NT2/D1 (cell line): ENCODE measurements at regions not wholly inside any gene's neighbourhood (a gene's known extent, or its start where the extent isn't known, plus 50 kb on each side); places are given as distances from the start of the nearest gene placed in this dataset.

Experiments used
- DNase-seq: peaks from one replicate; pipeline ENCODE4 v3.0.0-alpha.2; 2011; ENCODE audit warnings: low read depth, low spot score
- H3K27me3 ChIP-seq: 2 replicates; pipeline ENCODE4 v1.6.0; 2011; ENCODE audit warnings: mild to moderate bottlenecking; ENCODE audit not compliant: insufficient read length, insufficient read depth
- H3K36me3 ChIP-seq: 2 replicates; pipeline ENCODE4 v1.6.1; 2011; ENCODE audit warnings: mild to moderate bottlenecking, low read length, mixed read lengths; ENCODE audit not compliant: insufficient read depth, insufficient read length
- H3K4me1 ChIP-seq: 2 replicates; pipeline ENCODE4 v1.5.1; 2011; ENCODE audit not compliant: insufficient read depth, insufficient read length
- H3K4me3 ChIP-seq: 2 replicates; pipeline ENCODE4 v1.5.1; 2011; ENCODE audit warnings: low read depth; ENCODE audit not compliant: insufficient read length
- H3K9ac ChIP-seq: 2 replicates; pipeline ENCODE4 v1.6.0; 2011; ENCODE audit warnings: low read depth; ENCODE audit not compliant: insufficient read length
- H3K9me3 ChIP-seq: 2 replicates; pipeline ENCODE4 v1.5.1; 2011; ENCODE audit warnings: mild to moderate bottlenecking, low read length; ENCODE audit not compliant: insufficient read depth
- SUZ12 ChIP-seq: IDR thresholded peaks from 2 replicates; pipeline ENCODE4 v1.6.1; 2011; ENCODE audit not compliant: insufficient read length, insufficient read depth; ENCODE audit errors: extremely low read depth
- YY1 ChIP-seq: IDR thresholded peaks from 2 replicates; pipeline ENCODE4 v1.6.1; 2011; ENCODE audit not compliant: insufficient read length, insufficient read depth
- ZNF274 ChIP-seq: IDR thresholded peaks from 2 replicates; pipeline ENCODE4 v1.6.1; 2011; ENCODE audit warnings: mild to moderate bottlenecking, low read depth, low read length

DNA sequence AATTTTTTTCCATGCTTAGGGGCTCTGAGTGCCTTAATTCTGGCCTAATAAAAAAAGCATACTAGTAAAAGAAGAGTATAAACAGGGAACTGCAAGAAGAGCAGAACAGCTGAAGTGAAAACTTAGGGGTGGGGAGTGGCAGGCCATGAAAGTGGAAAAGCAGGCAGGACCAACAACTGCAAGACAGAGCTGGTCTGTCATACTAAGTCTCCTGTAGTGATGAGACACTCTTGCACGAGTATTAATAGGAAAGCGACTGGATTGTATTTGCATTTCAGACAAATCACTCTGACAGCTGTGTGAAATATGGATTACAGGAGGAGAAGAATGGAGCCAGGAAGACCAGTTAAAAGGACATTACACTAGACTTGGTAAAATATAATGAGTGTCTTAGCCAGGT lies 449.9 kb downstream of the NUF2 start:
- H3K9me3 ChIP-seq: no peaks in the 10 kb centered on the region
- no peak for TF ChIP-seq ZNF274
- no peak for TF ChIP-seq SUZ12
- TF ChIP-seq YY1: no peak
- DNase-seq: no peak
- no peak overlapping the region for H3K9ac ChIP-seq
- H3K36me3 ChIP-seq: no peaks in the 10 kb centered on the region
- no peaks in the 10 kb centered on the region for H3K4me1 ChIP-seq
- no peaks in the 10 kb centered on the region for H3K27me3 ChIP-seq
- H3K4me3 ChIP-seq: no peak overlapping the region

DNA sequence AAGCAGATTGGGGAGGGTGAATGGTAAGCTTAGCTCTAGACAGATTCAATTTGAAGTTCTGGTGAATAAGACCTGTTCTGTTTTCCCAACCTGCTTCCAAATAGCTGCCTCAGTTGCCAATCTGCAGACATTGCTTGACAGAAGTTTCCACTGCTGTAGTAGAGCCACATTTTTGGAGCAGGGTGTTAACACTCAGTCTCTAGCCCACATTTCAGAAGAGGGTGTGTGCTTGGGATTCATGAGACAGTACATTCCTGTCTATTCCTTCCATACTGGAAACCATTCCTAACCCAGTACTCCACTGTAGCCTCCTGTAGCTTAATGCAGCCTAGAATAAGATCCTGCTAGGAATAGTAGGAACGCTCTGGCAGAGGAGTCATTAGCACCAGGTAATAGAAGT lies 450.5 kb downstream of the NUF2 start:
- no peaks in the 10 kb centered on the region for H3K9me3 ChIP-seq

DNA sequence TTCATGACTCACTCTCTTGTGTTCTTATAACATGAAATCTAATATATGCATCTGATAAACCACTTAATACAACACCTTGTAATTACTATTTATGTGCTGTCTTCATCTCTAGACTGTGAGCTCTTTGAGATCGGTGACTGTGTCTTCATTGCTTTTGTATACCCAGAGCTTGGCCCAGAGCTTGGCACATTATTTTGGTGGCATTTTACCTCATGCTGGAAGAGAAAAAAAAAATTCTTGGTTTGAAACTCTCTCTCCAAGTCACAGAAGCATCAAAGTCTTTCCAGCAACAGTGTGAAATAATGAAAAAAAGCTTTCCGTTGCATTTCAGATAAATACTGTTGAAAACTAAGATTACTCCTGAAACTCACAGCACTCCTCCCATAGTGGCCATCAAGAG lies 451.6 kb downstream of the NUF2 start:
- H3K36me3 ChIP-seq: no peaks in the 10 kb centered on the region
- no peaks in the 10 kb centered on the region for H3K4me1 ChIP-seq
- H3K4me3 ChIP-seq: no peak overlapping the region
- no peaks in the 10 kb centered on the region for H3K9me3 ChIP-seq
- H3K27me3 ChIP-seq: no peaks in the 10 kb centered on the region
- TF ChIP-seq ZNF274 (no peak), YY1 (no peak), SUZ12 (no peak)
- H3K9ac ChIP-seq: no peak overlapping the region
- no peak for DNase-seq

More for the DNA sequence above, 450.5 kb downstream of the NUF2 start:
- Histone ChIP-seq H3K4me1 (no peaks in the 10 kb centered on the region), H3K4me3 (no peak overlapping the region), H3K27me3 (no peaks in the 10 kb centered on the region), H3K36me3 (no peaks in the 10 kb centered on the region), H3K9ac (no peak overlapping the region)
- no peak for DNase-seq
- TF ChIP-seq YY1: no peak

GRCh38 chr1:163774401-163774945 lies 452.7 kb downstream of the NUF2 start:
- Histone ChIP-seq H3K27me3 (no peaks in the 10 kb centered on the region), H3K36me3 (no peaks in the 10 kb centered on the region), H3K4me3 (no peak overlapping the region), H3K4me1 (no peaks in the 10 kb centered on the region), H3K9me3 (no peaks in the 10 kb centered on the region), H3K9ac (no peak overlapping the region)
- TF ChIP-seq SUZ12 (no peak), YY1 (no peak), ZNF274 (no peak)
- DNase-seq: no peak

DNA sequence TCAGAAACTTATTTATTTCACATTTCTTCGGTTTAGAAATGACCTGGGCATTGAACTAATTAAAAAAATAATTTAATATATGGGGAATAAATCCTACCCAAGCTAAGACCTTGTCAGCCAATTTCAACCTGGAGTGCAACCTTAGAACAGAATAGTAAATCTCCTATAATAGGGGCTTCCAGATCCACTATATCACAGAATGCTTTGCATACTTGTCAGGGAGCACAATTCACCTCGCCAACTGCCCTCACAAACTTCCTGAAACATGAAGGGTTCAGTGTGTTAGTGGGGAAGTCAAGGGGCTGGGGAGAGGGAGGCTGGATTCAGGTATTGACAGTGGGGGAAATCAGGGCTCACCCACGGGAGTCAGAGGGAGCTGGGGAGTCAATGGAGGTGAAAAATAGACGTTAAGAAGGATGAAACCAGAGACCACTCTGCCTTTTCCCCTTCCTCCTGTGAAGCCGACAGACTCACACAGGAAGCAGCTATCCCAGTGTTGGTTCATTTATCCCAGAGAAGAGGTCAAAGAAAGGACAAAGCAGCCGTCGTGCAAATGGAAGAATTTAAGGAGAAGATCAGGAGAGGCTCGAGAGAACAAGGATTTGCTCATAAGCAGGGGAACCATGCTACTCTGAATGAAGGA lies 453.3 kb downstream of the NUF2 start:
- no peaks in the 10 kb centered on the region; the same call in 1 of the 2 replicates for H3K9me3 ChIP-seq
- no peaks in the 10 kb centered on the region for H3K4me1 ChIP-seq
- DNase-seq: no peak
- no peaks in the 10 kb centered on the region for H3K27me3 ChIP-seq
- no peaks in the 10 kb centered on the region for H3K36me3 ChIP-seq
- no peak overlapping the region for H3K9ac ChIP-seq
- TF ChIP-seq SUZ12: no peak
- no peak for TF ChIP-seq YY1
- no peak for TF ChIP-seq ZNF274
- no peak overlapping the region for H3K4me3 ChIP-seq

DNA sequence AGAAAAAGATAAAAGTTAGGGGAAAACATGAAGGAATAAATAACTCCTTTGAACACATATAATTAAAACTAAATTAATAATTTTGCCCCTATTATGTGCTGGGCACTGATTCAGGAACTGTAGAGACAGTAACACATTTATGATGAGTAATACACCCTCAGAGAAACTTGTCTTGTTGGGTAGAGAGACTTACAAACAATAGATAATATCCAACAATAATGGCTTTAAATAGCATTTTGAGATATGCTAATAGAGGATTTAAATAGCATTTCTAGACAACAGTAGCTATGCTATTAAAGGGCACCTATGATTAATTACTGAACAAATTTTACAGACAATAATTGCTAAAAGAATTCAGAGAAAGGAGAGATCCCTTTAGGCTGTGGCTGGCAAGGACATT lies 455.5 kb downstream of the NUF2 start:
- Histone ChIP-seq H3K36me3 (no peaks in the 10 kb centered on the region), H3K4me3 (no peak overlapping the region), H3K27me3 (no peaks in the 10 kb centered on the region), H3K4me1 (no peaks in the 10 kb centered on the region), H3K9ac (no peak overlapping the region), H3K9me3 (peaks cover 5% of the 10 kb centered on the region)
- DNase-seq: no peak
- TF ChIP-seq ZNF274: no peak
- TF ChIP-seq YY1: no peak
- TF ChIP-seq SUZ12: no peak

- H3K9me3 ChIP-seq: peaks cover 5% of the 10 kb centered on the region
- TF ChIP-seq ZNF274 (no peak), YY1 (no peak), SUZ12 (no peak)
Observed at GRCh38 chr1:163781146-163781545, 459.4 kb downstream of the NUF2 start.

More at GRCh38 chr1:163781146-163781545, 459.4 kb downstream of the NUF2 start:
- Histone ChIP-seq H3K27me3 (no peaks in the 10 kb centered on the region), H3K4me3 (no peak overlapping the region), H3K36me3 (no peaks in the 10 kb centered on the region), H3K9ac (no peak overlapping the region), H3K4me1 (no peaks in the 10 kb centered on the region)
- no peak for DNase-seq
